GM10266 (cell line): ENCODE measurements at regions not wholly inside any gene's neighbourhood (a gene's known extent, or its start where the extent isn't known, plus 50 kb on each side); places are given as distances from the start of the nearest gene placed in this dataset.

ENCODE experiments used
- DNase-seq: peaks from one replicate; pipeline ENCODE4 v3.0.0; 2012; ENCODE audit errors: extremely low spot score
- CTCF ChIP-seq: IDR thresholded peaks from 2 replicates; pipeline ENCODE4 v1.5.1; 2012; ENCODE audit warnings: mild to moderate bottlenecking, low read depth; ENCODE audit not compliant: control insufficient read depth, insufficient read depth; ENCODE audit errors: missing control alignments

GRCh38 chr3:87161013-87161412 is 66.1 kb upstream of the CHMP2B start:
- TF ChIP-seq CTCF: no peak
- no peak for DNase-seq

- DNase-seq: no peak
- no peak for TF ChIP-seq CTCF
Measured at GRCh38 chr3:87158823-87159222, 68.3 kb upstream of the CHMP2B start.

GRCh38 chr3:87148020-87148419 is 79.1 kb upstream of the CHMP2B start:
- no peak for DNase-seq
- no peak for TF ChIP-seq CTCF

- DNase-seq: no peak
- no peak for TF ChIP-seq CTCF
Measured at GRCh38 chr3:87147562-87147961, 79.5 kb upstream of the CHMP2B start.

- DNase-seq: peak; percentile 6
- TF ChIP-seq CTCF: peak; percentile 39
Measured at GRCh38 chr3:87145553-87145952, 81.6 kb upstream of the CHMP2B start.

GRCh38 chr3:87136066-87136596 is 91.0 kb upstream of the CHMP2B start:
- DNase-seq: no peak
- no peak for TF ChIP-seq CTCF

GRCh38 chr3:87135412-87135811 is 91.7 kb upstream of the CHMP2B start:
- TF ChIP-seq CTCF: no peak

More at GRCh38 chr3:87135412-87135811, 91.7 kb upstream of the CHMP2B start:
- DNase-seq: no peak
